ENCODE measurements at regions not wholly inside any gene's neighbourhood (a gene's known extent, or its start where the extent isn't known, plus 50 kb on each side); places are given as distances from the start of the nearest gene placed in this dataset.

DNA sequence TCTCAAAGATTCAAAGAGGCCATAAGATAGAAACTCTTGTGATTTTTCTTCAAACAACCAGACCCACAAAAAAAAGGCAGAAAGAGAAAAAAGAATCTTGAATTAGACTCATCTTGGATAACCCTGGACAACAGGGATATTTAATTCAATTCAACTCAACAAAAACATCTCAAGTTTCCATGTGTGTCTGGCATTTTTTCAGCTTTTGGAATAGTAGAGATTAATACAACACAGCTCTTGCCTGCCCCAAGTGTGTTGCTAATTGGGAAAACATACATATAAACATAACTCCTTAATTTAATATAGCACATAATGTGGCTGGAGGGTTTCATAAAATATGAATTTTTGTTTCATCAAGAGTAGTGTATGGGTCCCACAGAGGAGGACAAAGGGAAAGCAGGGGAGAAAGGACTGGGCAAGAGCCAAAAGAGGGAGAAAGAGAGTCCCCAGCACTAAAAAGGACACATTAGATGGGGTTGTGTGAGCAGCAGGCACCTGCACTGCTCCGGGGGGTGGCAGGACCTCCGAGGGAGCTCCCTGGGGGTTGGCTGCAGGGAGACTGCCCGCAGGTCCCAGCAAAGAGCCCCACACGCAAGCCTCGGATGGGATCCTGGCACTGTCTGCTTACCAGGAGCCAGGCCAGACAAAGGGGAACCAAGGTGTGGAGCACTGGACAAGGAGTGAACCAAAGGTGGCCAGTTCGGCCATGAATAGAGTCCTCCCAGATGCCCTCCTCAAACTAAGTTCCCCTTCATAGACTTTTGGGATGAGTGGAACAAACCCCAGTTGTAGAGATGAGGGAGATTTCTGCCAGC lies 65.6 kb upstream of the TMEM72 start:
- in situ Hi-C loops (cut with MboI; ENCODE audit: low sequenced_read_pairs): no loop called here

DNA sequence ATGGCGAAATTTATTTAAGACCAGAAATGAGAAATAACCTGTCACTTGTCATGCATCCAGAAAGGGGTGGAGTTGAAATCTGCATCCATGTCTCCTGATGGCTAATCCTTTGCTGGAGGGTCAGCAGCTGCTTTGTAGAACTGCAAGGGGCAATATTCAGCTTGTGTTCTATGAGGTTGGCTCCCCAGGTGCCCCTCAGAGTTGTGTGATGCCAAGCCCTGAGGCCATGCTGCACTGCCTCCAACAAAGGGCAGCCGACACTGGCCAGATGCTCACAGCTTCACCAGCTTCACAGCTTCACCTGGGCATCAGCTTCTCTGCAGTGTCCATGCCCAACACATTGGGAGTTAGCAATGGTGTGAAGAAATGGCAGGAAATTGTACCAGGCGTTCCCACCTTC lies 64.0 kb upstream of the TMEM72 start:
- in situ Hi-C loops (cut with MboI; ENCODE audit: low sequenced_read_pairs): no loop called here

- in situ Hi-C loops (cut with MboI; ENCODE audit: low sequenced_read_pairs): no loop called here
Measured at GRCh38 chr10:44848211-44848610, 62.9 kb upstream of the TMEM72 start.

DNA sequence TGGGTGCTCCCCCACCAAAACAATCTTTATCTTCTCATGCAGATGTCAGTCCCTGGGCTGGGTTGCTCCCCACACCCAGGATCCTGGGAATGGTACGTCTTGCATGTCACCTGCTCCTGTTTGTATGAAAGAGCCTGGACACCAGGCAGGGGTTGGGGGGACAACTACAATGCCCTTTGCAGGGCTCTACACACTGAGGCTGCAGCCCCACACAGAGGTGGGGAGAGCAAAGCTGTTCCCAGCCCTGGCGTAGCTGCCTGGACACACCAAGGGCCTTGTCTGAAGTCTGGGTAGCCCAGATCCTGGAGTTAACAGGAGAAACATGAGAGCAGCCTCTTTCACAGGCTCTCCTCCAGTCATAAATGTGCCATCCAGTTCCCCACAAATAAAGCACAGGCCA lies 61.2 kb upstream of the TMEM72 start:
- in situ Hi-C loops (cut with MboI; ENCODE audit: low sequenced_read_pairs): loop anchor here (10.0 kb wide), 1 partner anchor 1175 kb away; no protein-coding TSS in a partner anchor

GRCh38 chr10:44850356-44850934 lies 60.7 kb upstream of the TMEM72 start:
- in situ Hi-C loops (cut with MboI; ENCODE audit: low sequenced_read_pairs): loop anchor here (10.0 kb wide), 1 partner anchor 1176 kb away; no protein-coding TSS in a partner anchor

DNA sequence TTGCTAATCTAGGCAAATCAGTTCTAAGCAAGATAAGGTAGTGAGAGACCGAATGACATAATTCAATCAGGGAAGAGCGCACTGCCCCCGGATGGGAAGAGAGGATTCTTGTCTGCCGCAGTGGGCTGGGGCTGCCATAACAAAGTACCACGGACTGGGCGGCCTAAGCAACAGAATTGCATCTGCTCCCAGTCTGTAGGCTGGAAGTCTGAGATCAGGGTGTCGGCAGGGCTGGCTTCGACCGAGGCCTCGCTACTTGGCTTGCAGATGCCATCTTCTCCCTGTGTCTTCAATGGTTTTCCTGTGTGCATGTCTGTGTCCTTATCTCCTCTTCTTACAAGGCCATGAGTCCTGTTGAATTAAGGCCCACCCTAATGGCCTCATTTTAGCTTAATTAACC lies 59.7 kb upstream of the TMEM72 start:
- in situ Hi-C loops (cut with MboI; ENCODE audit: low sequenced_read_pairs): loop anchor here (10.0 kb wide), 1 partner anchor 1177 kb away; no protein-coding TSS in a partner anchor

DNA sequence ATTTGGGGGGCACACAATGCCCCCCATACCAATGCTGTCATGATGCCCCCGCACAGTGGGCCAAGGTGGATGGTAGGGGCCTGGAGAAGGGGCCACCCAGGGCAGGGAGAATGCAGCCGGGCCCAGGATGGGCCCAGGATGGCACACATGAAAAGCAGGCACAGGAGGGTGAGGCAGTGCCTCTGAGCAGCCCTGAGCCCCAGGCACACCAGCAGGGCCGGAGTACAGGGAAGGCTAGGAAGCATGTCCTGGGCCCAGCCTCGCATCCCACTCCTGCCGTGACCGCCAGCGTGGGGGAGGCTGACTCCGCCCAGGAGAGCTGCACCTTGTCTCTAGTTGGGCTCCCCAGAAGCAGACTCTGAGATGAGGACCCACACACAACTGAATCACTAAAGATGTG lies 59.3 kb upstream of the TMEM72 start:
- in situ Hi-C loops (cut with MboI; ENCODE audit: low sequenced_read_pairs): loop anchor here (10.0 kb wide), 1 partner anchor 1177 kb away; no protein-coding TSS in a partner anchor

DNA sequence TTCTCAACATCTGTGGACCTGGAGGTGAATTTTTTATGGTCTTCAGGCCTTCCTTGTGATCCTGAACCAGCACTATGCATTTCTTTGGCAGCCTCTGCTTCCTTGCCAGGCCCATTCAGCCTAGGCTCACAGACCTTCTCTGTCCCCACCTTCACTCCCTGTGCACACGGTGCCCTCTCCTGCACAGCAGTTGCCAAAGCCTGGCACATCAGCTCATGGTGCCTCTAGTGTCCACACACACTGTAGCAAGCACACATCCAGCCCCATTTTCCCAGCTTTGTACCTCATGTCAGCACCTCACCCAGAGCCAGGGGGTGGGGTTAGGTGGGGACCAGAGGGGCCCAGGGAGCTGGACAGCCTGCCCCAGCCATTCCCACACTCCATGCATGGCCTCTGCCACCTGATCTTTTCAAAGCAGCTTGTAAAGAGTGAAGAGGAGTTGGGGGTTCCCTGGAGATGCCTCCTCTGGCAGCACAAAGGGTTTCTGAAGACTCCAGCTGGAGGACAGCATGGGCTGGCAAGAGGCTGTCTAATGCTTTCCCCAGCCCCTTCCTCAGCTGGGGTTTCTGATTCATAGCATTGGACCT lies 57.9 kb upstream of the TMEM72 start:
- in situ Hi-C loops (cut with MboI; ENCODE audit: low sequenced_read_pairs): loop anchor here (10.0 kb wide), 1 partner anchor 1178 kb away; no protein-coding TSS in a partner anchor

DNA sequence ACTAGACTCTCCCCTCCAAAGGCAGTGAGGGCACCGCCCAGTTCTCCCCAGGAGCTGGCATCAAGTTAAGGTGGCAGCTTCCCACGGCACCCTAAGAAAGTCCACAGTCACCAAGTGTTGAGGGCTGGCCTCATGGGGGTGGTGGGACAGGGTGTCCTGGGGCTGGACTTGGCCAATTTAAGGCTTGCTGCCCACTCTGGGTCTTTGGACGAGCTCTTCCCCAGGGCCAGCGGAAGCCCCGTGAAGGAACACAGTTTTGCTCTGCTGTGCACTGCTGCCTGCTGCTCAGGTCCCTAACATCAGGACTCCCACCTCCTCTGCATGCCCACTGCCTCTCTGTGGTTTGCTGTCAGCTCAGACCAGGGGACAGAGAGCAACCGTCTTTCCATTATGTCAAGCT lies 57.3 kb upstream of the TMEM72 start:
- in situ Hi-C loops (cut with MboI; ENCODE audit: low sequenced_read_pairs): loop anchor here (10.0 kb wide), 1 partner anchor 1179 kb away; no protein-coding TSS in a partner anchor

GRCh38 chr10:44854693-44855350 lies 56.3 kb upstream of the TMEM72 start:
- in situ Hi-C loops (cut with MboI; ENCODE audit: low sequenced_read_pairs): loop anchor here (10.0 kb wide), 1 partner anchor 1180 kb away; no protein-coding TSS in a partner anchor

DNA sequence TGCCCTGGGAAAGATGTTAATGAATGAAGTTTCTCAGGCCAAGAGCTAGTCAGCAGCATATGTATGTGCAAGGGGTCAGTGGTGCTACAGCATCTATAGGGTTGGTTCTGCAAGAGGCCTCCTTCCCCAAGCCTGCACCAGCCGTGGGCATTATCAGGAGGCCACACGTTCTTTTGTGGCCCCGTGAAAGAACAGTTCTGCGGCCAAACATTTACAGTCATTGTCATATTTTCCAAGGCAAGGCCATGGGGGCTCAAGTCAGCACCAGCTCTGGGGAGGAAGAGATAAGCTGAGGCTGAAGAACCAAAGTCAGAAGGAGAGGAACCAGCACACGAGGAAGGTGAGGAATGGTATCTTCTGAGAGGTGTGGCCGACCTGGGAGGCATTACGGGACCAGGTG lies 54.4 kb upstream of the TMEM72 start:
- in situ Hi-C loops (cut with MboI; ENCODE audit: low sequenced_read_pairs): loop anchor here (10.0 kb wide), 1 partner anchor 1182 kb away; no protein-coding TSS in a partner anchor

DNA sequence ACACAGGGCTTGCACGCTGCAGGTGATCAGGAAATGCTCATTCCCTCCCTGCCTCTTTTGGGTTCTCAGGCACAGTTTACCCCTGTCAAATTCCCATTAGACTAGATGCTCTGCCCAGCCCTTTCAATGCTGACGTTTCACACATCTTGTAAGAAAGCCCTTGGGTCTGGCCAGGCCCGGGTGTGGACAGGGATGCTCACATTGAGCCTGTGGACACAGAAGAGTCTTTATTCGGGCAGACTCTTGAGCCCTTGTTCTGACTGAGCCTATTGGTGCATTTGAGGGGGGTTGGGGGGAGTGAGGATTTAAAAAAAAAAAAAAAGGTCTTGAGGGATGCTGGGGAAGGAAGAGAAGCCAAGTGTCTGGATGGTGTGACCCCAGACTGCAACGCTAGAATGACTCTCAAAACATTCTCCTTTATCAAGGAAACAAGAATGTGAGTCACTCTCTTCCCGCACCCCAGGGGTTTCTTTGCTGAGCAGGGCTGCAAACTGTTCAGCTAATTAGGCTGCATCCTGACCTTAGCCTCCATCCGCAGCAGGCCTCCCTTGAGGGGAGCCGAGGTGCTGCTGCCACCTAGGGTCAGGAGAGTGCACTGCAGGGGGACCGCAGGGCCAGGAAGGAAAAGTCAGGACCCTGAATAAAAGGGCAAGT lies 53.6 kb upstream of the TMEM72 start:
- in situ Hi-C loops (cut with MboI; ENCODE audit: low sequenced_read_pairs): loop anchor here (10.0 kb wide), 1 partner anchor 1183 kb away; no protein-coding TSS in a partner anchor

GRCh38 chr10:44858017-44858371 lies 53.1 kb upstream of the TMEM72 start:
- in situ Hi-C loops (cut with MboI; ENCODE audit: low sequenced_read_pairs): loop anchor here (10.0 kb wide), 1 partner anchor 1183 kb away; no protein-coding TSS in a partner anchor

DNA sequence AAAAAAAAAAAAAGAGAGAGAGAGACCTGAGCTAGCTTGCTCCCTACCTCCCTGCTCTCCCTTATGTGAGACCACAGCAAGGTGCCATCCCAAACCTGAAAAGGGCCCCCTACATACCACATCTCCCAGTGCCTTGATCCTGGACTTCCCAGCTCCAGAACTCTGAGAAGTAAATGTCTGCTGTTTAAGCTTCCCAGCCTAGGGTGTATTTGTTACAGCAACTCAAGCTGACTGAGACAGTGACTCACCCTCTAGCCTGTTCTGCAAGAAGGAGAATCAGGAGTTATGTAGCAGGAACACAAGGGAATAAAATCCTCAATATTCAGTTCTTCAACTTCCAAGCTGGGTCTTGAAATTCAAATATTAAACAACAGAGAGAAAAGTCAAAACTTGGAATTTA lies 52.1 kb upstream of the TMEM72 start:
- in situ Hi-C loops (cut with MboI; ENCODE audit: low sequenced_read_pairs): loop anchor here (10.0 kb wide), 1 partner anchor 1184 kb away; no protein-coding TSS in a partner anchor

DNA sequence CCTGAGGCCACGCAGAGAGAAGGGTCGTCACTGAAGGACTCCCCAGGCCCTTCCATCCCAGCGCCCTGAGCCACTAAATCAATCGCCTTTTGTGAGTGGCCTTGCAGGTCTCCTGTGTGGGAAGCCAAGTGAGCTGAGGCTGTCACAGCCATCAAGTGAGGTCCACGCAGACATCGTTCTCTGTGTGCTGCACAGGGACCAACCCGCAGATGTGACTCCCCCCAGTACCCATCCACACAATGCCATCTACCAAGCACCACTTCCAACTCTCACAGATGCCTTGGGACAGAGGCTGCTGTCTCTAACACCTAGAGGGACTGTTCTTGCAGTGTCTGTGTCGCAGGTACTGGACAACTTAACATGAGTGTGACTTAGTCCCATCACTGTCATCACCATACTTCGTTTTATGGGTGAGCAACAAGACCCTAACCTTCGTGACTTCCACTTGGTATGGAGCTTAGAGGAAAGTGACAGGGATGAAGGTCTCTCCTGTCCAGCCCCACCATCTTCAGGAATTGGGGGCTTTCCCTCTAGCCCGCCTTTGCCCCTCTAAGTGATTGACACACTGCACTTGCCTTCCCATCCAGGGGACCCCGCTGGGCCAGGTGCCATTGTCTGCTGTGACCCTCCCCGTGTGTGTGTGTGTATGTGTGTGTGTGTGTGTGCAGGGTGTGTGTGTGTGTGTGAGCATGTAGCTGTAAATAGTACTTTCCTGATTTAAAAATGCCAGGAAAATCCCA lies 51.4 kb upstream of the TMEM72 start:
- in situ Hi-C loops (cut with MboI; ENCODE audit: low sequenced_read_pairs): loop anchor here (10.0 kb wide), 1 partner anchor 1185 kb away; no protein-coding TSS in a partner anchor

DNA sequence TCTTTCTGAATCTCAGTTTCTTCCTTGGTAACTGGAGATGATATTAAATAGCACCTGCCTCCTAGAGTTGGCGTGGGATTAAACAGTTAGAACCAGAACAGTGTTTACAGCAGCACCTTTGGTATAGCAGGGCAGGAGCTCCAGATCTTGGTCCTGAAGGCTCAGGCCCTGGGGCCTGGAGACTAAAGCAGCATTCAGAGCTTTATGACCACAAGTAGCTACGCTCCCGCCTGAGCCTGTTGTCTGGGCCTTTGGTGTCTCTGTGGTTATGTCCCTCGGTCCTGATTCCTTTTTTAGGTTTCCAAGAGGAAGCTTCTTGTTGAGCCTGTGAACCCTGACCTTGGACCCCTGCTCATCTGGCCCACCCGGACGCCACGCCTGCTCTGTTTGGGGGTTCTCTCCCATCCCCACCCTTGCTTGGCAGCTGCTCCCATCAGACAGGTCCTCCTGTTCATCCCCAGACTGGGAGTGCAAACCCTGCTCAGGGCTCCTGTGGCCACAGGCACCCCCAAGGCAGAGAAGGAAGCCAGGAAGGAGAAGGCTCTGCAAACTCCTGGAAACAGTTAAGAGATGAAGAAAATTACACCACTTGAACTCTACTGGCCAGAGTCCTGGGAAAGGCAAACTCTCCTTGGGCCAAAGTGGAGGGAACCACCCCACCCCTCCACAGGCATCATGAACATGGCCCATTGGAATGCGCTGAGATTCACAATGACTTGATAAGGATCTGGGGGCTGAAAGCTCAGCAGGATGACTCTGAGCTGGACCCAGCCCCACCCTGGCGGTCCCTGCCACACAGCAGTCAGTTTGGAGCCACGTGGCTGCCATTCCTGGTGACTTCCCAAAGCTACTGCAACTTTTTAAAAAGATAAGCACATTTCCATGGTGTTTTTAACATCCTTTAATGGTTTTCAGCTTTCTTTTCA lies 50.1 kb upstream of the TMEM72 start:
- in situ Hi-C loops (cut with MboI; ENCODE audit: low sequenced_read_pairs): no loop called here
